K562 (cell line): ENCODE measurements at regions not wholly inside any gene's neighbourhood (a gene's known extent, or its start where the extent isn't known, plus 50 kb on each side); places are given as distances from the start of the nearest gene placed in this dataset.

Experiments
- ATAC-seq: fragments of 200-7000 bp; cut with Tn5 transposase; 3 replicates; pipeline ENCODE4 v1.9.1; 2020; ENCODE audit warnings: moderate library complexity
- BruUV-seq: library from RNA; stranded (reverse); fragments of 400-500 nt; replicated peaks from 2 replicates; lab custom pipeline; 2021; lab: Mats Ljungman, UMichigan
- CTCF ChIA-PET: fragments of 300-600 bp; formaldehyde crosslinking; extraction: SDS; loops from one replicate; lab custom pipeline; 2021; ENCODE audit warnings: low intra/inter-chr PET ratio; lab: Yijun Ruan, JAX
- POLR2A ChIA-PET: fragments of 300-600, 350-650 bp; sonication (Branson Sonifier 250); formaldehyde crosslinking; extraction: SDS; loops from one replicate; lab custom pipeline; 2021; ENCODE audit warnings: antibody characterized with exemption, inconsistent platforms; lab: Yijun Ruan, JAX
- DNase-seq, 4 experiments: peaks; one replicate each; pipeline versions ENCODE4 v3.0.0 to v3.0.0-alpha.2; 2011 to 2018; ENCODE audit warnings: low spot score in 3 of 4, mixed read lengths in 3 of 4; ENCODE audit errors: extremely low read depth in 1 of 4
- FAIRE-seq: peaks from 2 replicates; lab custom pipeline; 2011; peaks lifted over from hg19 to GRCh38; lab: Jason Lieb, UNC
- H2AFZ ChIP-seq: 2 replicates; pipeline ENCODE4 v1.6.0; 2011; ENCODE audit warnings: low read depth, low read length, control low read depth, inconsistent platforms
- H3K27ac ChIP-seq: fragments of 200-600 bp; 3 replicates; pipeline ENCODE4 v1.8.0; 2011; ENCODE audit warnings: low read depth, mild to moderate bottlenecking, control low read depth, inconsistent platforms, low read length, moderate library complexity, mixed read lengths; ENCODE audit errors: extremely low read depth
- H3K27me3 ChIP-seq, 2 experiments: fragments of 300-600 bp in 1 of 2; 2 replicates in 1 of 2; 3 replicates in 1 of 2; pipeline versions ENCODE4 v1.6.0 to v1.8.0; 2011; ENCODE audit warnings: inconsistent platforms in 2 of 2, low read length in 2 of 2, mild to moderate bottlenecking in 1 of 2, mixed read lengths in 1 of 2, moderate library complexity in 1 of 2; ENCODE audit not compliant: control insufficient read depth in 2 of 2, insufficient read depth in 2 of 2
- H3K36me3 ChIP-seq: fragments of 300-600 bp; 3 replicates; pipeline ENCODE4 v1.8.0; 2011; ENCODE audit warnings: mild to moderate bottlenecking, low read length, inconsistent platforms; ENCODE audit not compliant: control insufficient read depth, insufficient read depth
- H3K4me1 ChIP-seq, 2 experiments: fragments of 200-600 bp in 1 of 2; replicated peaks in 1 of 2; 2 replicates in 1 of 2; 3 replicates in 1 of 2; pipeline versions ENCODE4 v1.5.1 to v1.8.0; 2011; ENCODE audit warnings: inconsistent platforms in 2 of 2, low read length in 2 of 2, mild to moderate bottlenecking in 1 of 2, mixed read lengths in 1 of 2, moderate library complexity in 1 of 2; ENCODE audit not compliant: control insufficient read depth in 2 of 2, insufficient read depth in 2 of 2
- H3K4me2 ChIP-seq: 2 replicates; pipeline ENCODE4 v1.6.1; 2011; ENCODE audit warnings: low read length, control low read depth, inconsistent platforms, mixed read lengths; ENCODE audit not compliant: insufficient read depth
- H3K4me3 ChIP-seq: fragments of 200-600 bp; sonication (generic), shearing (Covaris generic); 2 replicates; pipeline ENCODE4 v1.5.1; 2016; ENCODE audit warnings: control low read depth, inconsistent platforms
- H3K79me2 ChIP-seq: fragments of 200-600 bp; 3 replicates; pipeline ENCODE4 v1.8.0; 2011; ENCODE audit warnings: low read length, inconsistent platforms; ENCODE audit not compliant: control insufficient read depth, insufficient read depth
- H3K9ac ChIP-seq, 2 experiments: 2 replicates each; pipeline versions ENCODE4 v1.6.0 to v1.6.1; 2011; ENCODE audit warnings: low read depth in 2 of 2, low read length in 2 of 2, control low read depth in 1 of 2, inconsistent platforms in 1 of 2, mild to moderate bottlenecking in 1 of 2, mixed read lengths in 1 of 2; ENCODE audit not compliant: insufficient read depth in 1 of 2
- H3K9me1 ChIP-seq: one replicate; pipeline ENCODE4 v1.6.0; 2011; ENCODE audit warnings: inconsistent platforms, mild to moderate bottlenecking, low read length, moderate library complexity; ENCODE audit not compliant: control insufficient read depth, insufficient read depth
- H3K9me3 ChIP-seq: replicated peaks from 2 replicates; pipeline ENCODE4 v1.5.1; 2011; ENCODE audit warnings: low read depth, low read length, inconsistent platforms; ENCODE audit not compliant: control insufficient read depth, insufficient read depth
- H4K20me1 ChIP-seq: replicated peaks from 2 replicates; pipeline ENCODE4 v1.6.1; 2011; ENCODE audit warnings: low read length, inconsistent platforms, mixed read lengths; ENCODE audit not compliant: control insufficient read depth, insufficient read depth
- CREM ChIP-seq: IDR thresholded peaks from 2 replicates; pipeline ENCODE4 v1.6.1; 2014; ENCODE audit warnings: antibody characterized with exemption, low read depth
- FOXP1 ChIP-seq: sonication (generic); formaldehyde crosslinking; IDR thresholded peaks from 2 replicates; pipeline ENCODE4 v1.8.0; 2022; ENCODE audit warnings: mild to moderate bottlenecking, missing genetic modification reagents
- GTF2A2 ChIP-seq: IDR thresholded peaks from 2 replicates; pipeline ENCODE4 v1.6.1; 2016; ENCODE audit warnings: mild to moderate bottlenecking, missing genetic modification characterization, missing compliant biosample characterization
- NFRKB ChIP-seq: fragments of 450-650 bp; IDR thresholded peaks from 2 replicates; pipeline ENCODE4 v1.6.1; 2016; ENCODE audit warnings: low read depth
- PTBP1 ChIP-seq: fragments of 200-400 bp; formaldehyde crosslinking; IDR thresholded peaks from 2 replicates; pipeline ENCODE4 v1.6.1; 2017; ENCODE audit warnings: low read depth, low read length
- TSC22D4 ChIP-seq: fragments of 450-650 bp; IDR thresholded peaks from 2 replicates; pipeline ENCODE4 v1.6.1; 2016; ENCODE audit warnings: missing genetic modification characterization, missing biosample characterization, control low read depth
- U2AF1 ChIP-seq: fragments of 200-400 bp; formaldehyde crosslinking; optimal IDR thresholded peaks from 2 replicates; pipeline ENCODE3; 2017; ENCODE audit warnings: mild to moderate bottlenecking, low read depth, low read length, moderate library complexity
- ZKSCAN8 ChIP-seq: fragments of 200-800 bp; sonication (Bioruptor generic); IDR thresholded peaks from 2 replicates; pipeline ENCODE4 v1.6.1; 2016; ENCODE audit warnings: missing genetic modification characterization, missing compliant biosample characterization
- ZNF324 ChIP-seq: fragments of 250-450 bp; sonication (Bioruptor Pico); IDR thresholded peaks from 2 replicates; pipeline ENCODE4 v1.4.0; 2020; ENCODE audit warnings: mild to moderate bottlenecking
- whole genome bisulfite sequencing: fragments of 100-300 bp; shearing (Covaris generic); methylation state at CpG from one replicate; pipeline ENCODE4 v1.1.6; 2016; ENCODE audit warnings: low coverage, mixed read lengths; ENCODE audit not compliant: insufficient coverage; ENCODE audit errors: missing lambda C conversion rate; 5-methylcytosine and 5-hydroxymethylcytosine counted together
- in situ Hi-C: fragments of 300-500 bp; cut with MboI; formaldehyde crosslinking; loops from 4 replicates; pipeline ENCODE4 v1.15.0; 2018; ENCODE audit warnings: inconsistent platforms, mixed read lengths
- intact Hi-C: fragments of 100-400 bp; cut with micrococcal nuclease; formaldehyde crosslinking; loops from 2 replicates; pipeline ENCODE4 v1.14.2; 2022
- TF ChIP-seq, protein P1 (sequence below): fragments of 450-650 bp; formaldehyde crosslinking; IDR thresholded peaks from 2 replicates; pipeline ENCODE4 v1.4.0; 2022; ENCODE audit warnings: missing genetic modification characterization
- TF ChIP-seq, protein P2 (sequence below): fragments of 250-450 bp; sonication (Bioruptor Pico); IDR thresholded peaks from 2 replicates; pipeline ENCODE4 v1.5.1; 2021; ENCODE audit warnings: mild to moderate bottlenecking
- TF ChIP-seq, protein P3 (sequence below), 2 experiments: IDR thresholded peaks; 2 replicates each; pipeline ENCODE4 v1.6.1; 2011; ENCODE audit warnings: borderline replicate concordance in 1 of 2, control low read depth in 1 of 2, low read depth in 1 of 2, low read length in 1 of 2, mild to moderate bottlenecking in 1 of 2, mixed read lengths in 1 of 2, moderate library complexity in 1 of 2; ENCODE audit not compliant: insufficient read depth in 1 of 2, insufficient read length in 1 of 2, poor library complexity in 1 of 2, severe bottlenecking in 1 of 2; ENCODE audit errors: extremely low read depth in 1 of 2
- TF ChIP-seq, protein P4 (sequence below): fragments of 250-450 bp; sonication (Bioruptor Pico); IDR thresholded peaks from 2 replicates; pipeline ENCODE4 v1.4.0; 2020; ENCODE audit warnings: mild to moderate bottlenecking, moderate library complexity, borderline replicate concordance

DNA sequence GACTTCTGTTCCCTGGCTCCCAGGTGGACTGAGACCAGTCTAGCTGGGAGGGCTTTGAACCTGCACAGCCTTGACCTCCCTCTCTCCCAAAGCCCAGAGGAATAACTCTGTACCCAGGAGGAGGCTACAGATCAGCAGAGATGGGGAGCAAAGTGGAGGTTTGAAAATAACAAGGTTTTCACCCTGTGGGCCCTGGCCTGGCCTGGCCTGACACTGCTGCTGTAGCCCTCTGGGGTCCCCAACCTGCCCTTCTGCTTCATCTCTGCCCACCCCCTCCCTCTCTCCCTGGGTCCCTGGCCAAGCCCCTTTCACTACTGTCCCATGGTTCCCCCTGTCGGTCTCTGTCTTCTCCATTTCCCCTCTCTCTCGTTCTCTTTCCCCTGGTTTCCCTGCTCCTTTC lies 225.2 kb downstream of the BUD13 start:
- FAIRE-seq (no peak), DNase-seq (no peak), ATAC-seq (no peak)
- no peaks in the 10 kb centered on the region for H3K79me2 ChIP-seq
- in situ Hi-C loops: no loop called here
- no peaks in the 10 kb centered on the region for H4K20me1 ChIP-seq
- H3K27ac ChIP-seq: no peak overlapping the region
- BruUV-seq: no TSS peak
- intact Hi-C loops: no loop called here
- no peaks in the 10 kb centered on the region for H3K4me1 ChIP-seq
- H3K9me3 ChIP-seq: no peaks in the 10 kb centered on the region
- no peak overlapping the region for H3K4me2 ChIP-seq
- ChIA-PET CTCF (no interaction called here), POLR2A (no interaction called here)
- no peaks in the 10 kb centered on the region for H3K9me1 ChIP-seq
- H3K9ac ChIP-seq: no peak overlapping the region
- H3K36me3 ChIP-seq: no peaks in the 10 kb centered on the region
- 0% methylated on average over 2 of the region's 2 CpGs for WGBS
- TF ChIP-seq U2AF1: no peak
- no peak for TF ChIP-seq PTBP1
- TF ChIP-seq ZKSCAN8: no peak
- TF ChIP-seq, protein P1, sequence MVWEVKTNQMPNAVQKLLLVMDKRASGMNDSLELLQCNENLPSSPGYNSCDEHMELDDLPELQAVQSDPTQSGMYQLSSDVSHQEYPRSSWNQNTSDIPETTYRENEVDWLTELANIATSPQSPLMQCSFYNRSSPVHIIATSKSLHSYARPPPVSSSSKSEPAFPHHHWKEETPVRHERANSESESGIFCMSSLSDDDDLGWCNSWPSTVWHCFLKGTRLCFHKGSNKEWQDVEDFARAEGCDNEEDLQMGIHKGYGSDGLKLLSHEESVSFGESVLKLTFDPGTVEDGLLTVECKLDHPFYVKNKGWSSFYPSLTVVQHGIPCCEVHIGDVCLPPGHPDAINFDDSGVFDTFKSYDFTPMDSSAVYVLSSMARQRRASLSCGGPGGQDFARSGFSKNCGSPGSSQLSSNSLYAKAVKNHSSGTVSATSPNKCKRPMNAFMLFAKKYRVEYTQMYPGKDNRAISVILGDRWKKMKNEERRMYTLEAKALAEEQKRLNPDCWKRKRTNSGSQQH (CRISPR knock-in tag): no peak
- TF ChIP-seq, protein P2, sequence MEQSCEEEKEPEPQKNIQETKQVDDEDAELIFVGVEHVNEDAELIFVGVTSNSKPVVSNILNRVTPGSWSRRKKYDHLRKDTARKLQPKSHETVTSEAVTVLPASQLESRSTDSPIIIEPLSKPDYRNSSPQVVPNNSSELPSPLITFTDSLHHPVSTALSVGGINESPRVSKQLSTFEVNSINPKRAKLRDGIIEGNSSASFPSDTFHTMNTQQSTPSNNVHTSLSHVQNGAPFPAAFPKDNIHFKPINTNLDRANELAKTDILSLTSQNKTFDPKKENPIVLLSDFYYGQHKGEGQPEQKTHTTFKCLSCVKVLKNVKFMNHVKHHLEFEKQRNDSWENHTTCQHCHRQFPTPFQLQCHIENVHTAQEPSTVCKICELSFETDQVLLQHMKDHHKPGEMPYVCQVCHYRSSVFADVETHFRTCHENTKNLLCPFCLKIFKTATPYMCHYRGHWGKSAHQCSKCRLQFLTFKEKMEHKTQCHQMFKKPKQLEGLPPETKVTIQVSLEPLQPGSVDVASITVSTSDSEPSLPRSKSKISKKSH (CRISPR knock-in tag): no peak
- no peak for TF ChIP-seq NFRKB
- no peak for TF ChIP-seq ZNF324 (CRISPR knock-in tag)
- TF ChIP-seq GTF2A2 (tag): no peak
- no peak for TF ChIP-seq TSC22D4 (tag)
- TF ChIP-seq, protein P3, sequence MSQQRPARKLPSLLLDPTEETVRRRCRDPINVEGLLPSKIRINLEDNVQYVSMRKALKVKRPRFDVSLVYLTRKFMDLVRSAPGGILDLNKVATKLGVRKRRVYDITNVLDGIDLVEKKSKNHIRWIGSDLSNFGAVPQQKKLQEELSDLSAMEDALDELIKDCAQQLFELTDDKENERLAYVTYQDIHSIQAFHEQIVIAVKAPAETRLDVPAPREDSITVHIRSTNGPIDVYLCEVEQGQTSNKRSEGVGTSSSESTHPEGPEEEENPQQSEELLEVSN (IDR thresholded peaks at IDR 0.05; ENCODE audit: borderline replicate concordance in 1 of 2, extremely low read depth in 1 of 2, insufficient read depth in 1 of 2, insufficient read length in 1 of 2, low read depth in 1 of 2, low read length in 1 of 2, poor library complexity in 1 of 2, severe bottlenecking in 1 of 2): no peak
- no peak for TF ChIP-seq FOXP1
- TF ChIP-seq, protein P4, sequence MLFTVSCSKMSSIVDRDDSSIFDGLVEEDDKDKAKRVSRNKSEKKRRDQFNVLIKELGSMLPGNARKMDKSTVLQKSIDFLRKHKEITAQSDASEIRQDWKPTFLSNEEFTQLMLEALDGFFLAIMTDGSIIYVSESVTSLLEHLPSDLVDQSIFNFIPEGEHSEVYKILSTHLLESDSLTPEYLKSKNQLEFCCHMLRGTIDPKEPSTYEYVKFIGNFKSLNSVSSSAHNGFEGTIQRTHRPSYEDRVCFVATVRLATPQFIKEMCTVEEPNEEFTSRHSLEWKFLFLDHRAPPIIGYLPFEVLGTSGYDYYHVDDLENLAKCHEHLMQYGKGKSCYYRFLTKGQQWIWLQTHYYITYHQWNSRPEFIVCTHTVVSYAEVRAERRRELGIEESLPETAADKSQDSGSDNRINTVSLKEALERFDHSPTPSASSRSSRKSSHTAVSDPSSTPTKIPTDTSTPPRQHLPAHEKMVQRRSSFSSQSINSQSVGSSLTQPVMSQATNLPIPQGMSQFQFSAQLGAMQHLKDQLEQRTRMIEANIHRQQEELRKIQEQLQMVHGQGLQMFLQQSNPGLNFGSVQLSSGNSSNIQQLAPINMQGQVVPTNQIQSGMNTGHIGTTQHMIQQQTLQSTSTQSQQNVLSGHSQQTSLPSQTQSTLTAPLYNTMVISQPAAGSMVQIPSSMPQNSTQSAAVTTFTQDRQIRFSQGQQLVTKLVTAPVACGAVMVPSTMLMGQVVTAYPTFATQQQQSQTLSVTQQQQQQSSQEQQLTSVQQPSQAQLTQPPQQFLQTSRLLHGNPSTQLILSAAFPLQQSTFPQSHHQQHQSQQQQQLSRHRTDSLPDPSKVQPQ: no peak
- no peak for TF ChIP-seq CREM
- TF ChIP-seq, all 486 proteins: peak for 0
- H3K4me3 ChIP-seq: no peak overlapping the region
- peaks cover 0 to 10% of the 10 kb centered on the region in 2 experiments; a peak in 2 of 5 replicates for H3K27me3 ChIP-seq
- no peak overlapping the region for H2AFZ ChIP-seq
